ENCODE measurements at regions not wholly inside any gene's neighbourhood (a gene's known extent, or its start where the extent isn't known, plus 50 kb on each side); places are given as distances from the start of the nearest gene placed in this dataset.

DNA sequence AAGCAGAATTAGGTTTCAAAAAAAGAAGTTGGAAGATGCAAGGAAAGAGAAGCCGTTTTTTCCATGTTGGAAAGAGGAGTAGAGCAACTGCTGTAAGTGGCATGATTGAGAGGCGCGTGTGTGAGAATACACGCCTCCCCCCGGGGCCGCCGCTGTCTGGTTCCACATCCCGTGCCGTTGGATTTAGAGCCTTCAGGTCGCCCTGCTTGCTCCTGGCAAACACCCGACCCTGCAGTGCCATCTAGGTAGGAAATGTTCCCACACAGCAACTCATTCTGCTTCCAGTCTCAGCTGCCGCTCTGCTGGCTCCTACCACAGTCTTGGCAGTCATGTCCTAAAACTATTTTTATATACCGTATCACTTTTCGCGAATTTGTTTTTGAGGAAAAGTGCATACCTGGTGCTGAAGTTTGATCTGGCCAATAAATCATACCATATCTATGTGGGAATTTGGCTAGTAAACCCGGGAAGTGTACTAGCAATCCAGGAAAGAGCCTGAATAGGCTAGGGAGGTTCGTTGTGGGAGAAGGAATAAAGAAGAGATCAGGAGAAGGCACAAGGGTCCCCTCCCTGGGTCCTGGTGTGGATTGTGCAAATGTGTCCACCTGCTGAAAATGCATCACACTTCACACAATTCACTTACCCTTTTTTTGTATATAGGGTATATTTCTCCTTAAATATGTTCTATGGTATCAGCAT, 372.7 kb downstream of the FBXO15 start:
- Histone ChIP-seq H3K36me3 (ENCODE audit: insufficient read depth, low read length) (no peaks in the 10 kb centered on the region), H3K27ac (ENCODE audit: low read depth, low read length) (no peak overlapping the region), H3K9me3 (ENCODE audit: control insufficient read depth in 1 of 2, low read length in 2 of 2) (no peaks in the 10 kb centered on the region), H3K27me3 (ENCODE audit: insufficient read depth, low read length) (no peaks in the 10 kb centered on the region), H3K4me3 (ENCODE audit: low read length in 2 of 2) (no peak overlapping the region), H3K4me1 (ENCODE audit: insufficient read depth, low read length) (no peaks in the 10 kb centered on the region)
- intact Hi-C loops (cut with micrococcal nuclease): no loop called here
- Mint-ChIP-seq H3K4me1 (no peaks in the 10 kb centered on the region), H3K9me3 (peaks cover 0 to 5% (median 0%) of the 10 kb centered on the region in 8 donors), H3K27me3 (no peaks in the 10 kb centered on the region), H3K27ac (no peak overlapping the region), H3K36me3 (no peaks in the 10 kb centered on the region), H3K4me3 (no peak overlapping the region)
- ChIA-PET POLR2A (ENCODE audit: partially characterized antibody) (no interaction called here), CTCF (ENCODE audit: partially characterized antibody) (no interaction called here)
- no peak for DNase-seq

DNA sequence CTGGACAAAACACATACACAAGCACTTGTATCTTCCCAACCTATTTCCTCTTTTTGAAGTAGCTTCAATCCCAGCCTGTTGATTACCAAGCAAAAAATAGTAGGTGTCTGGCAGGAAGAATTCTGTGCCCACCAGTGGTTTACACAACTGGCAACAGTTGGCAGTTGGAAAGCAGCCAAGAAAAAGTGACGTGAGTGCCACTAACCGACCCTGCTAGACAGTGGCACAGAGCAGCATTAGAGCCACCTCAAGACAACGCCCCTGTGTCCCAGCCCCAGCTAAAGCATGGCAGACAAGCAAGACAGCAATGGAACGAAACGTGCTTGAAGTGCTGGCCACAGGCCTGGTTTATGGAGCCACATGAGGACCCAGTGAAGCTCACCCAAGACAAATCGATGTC, 379.6 kb downstream of the FBXO15 start:
- Mint-ChIP-seq H3K9me3 (peaks cover 0 to 3% (median 0%) of the 10 kb centered on the region in 8 donors), H3K36me3 (no peaks in the 10 kb centered on the region), H3K4me3 (no peak overlapping the region), H3K27me3 (peaks cover 0 to 6% of the 10 kb centered on the region in 2 donors), H3K27ac (no peak overlapping the region), H3K4me1 (peaks cover 0 to 2% (median 0%) of the 10 kb centered on the region in 4 donors)
- no peak for DNase-seq
- no peak overlapping the region for H3K27ac ChIP-seq (ENCODE audit: low read depth, low read length)
- no peaks in the 10 kb centered on the region for H3K4me1 ChIP-seq (ENCODE audit: insufficient read depth, low read length)
- no peak overlapping the region for H3K4me3 ChIP-seq (ENCODE audit: low read length in 2 of 2)
- no peaks in the 10 kb centered on the region for H3K9me3 ChIP-seq (ENCODE audit: control insufficient read depth in 1 of 2, low read length in 2 of 2)
- H3K27me3 ChIP-seq (ENCODE audit: insufficient read depth, low read length): no peaks in the 10 kb centered on the region
- POLR2A ChIA-PET (ENCODE audit: partially characterized antibody): no interaction called here
- CTCF ChIA-PET (ENCODE audit: partially characterized antibody): no interaction called here
- intact Hi-C loops (cut with micrococcal nuclease): no loop called here
- no peaks in the 10 kb centered on the region for H3K36me3 ChIP-seq (ENCODE audit: insufficient read depth, low read length)

DNA sequence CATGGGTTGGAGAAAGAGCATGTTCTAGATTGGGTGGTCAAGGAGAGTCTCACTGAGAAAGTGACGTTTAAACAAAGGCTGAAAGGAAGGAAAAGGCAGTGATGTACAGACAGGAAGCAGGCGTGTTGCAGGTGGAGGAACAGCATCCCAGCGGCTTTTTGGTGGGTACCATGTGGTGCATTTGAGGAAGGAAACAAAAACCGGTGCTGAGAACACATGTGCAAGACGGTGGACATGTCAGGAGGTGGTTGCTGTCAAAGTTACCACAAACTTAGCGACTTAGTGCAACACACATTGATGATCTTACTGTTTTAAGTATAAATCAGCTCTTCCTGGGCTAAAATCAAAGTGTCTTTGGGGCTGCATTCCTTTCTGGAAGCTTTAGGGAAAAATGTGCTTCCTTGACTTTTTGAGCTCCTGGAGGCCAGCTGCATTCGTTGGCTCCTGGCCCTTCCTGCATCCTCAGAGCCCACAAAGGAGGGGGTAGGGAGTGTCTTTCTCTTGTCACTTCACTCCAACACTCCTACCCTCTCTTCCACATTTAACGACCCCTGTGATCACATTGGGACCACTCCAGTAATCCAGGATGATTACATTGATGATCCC, 380.6 kb downstream of the FBXO15 start:
- DNase-seq: no peak
- Mint-ChIP-seq H3K4me1 (peaks cover 0 to 2% (median 0%) of the 10 kb centered on the region in 4 donors), H3K4me3 (no peak overlapping the region), H3K27me3 (peaks cover 0 to 6% of the 10 kb centered on the region in 2 donors), H3K36me3 (no peaks in the 10 kb centered on the region), H3K9me3 (peaks cover 0 to 3% (median 0%) of the 10 kb centered on the region in 8 donors), H3K27ac (no peak overlapping the region)
- Histone ChIP-seq H3K4me1 (ENCODE audit: insufficient read depth, low read length) (no peaks in the 10 kb centered on the region), H3K4me3 (ENCODE audit: low read length in 2 of 2) (no peak overlapping the region), H3K9me3 (ENCODE audit: control insufficient read depth in 1 of 2, low read length in 2 of 2) (no peaks in the 10 kb centered on the region), H3K27me3 (ENCODE audit: insufficient read depth, low read length) (no peaks in the 10 kb centered on the region), H3K27ac (ENCODE audit: low read depth, low read length) (no peak overlapping the region), H3K36me3 (ENCODE audit: insufficient read depth, low read length) (no peaks in the 10 kb centered on the region)
- ChIA-PET POLR2A (ENCODE audit: partially characterized antibody) (no interaction called here), CTCF (ENCODE audit: partially characterized antibody) (no interaction called here)
- intact Hi-C loops (cut with micrococcal nuclease): no loop called here

DNA sequence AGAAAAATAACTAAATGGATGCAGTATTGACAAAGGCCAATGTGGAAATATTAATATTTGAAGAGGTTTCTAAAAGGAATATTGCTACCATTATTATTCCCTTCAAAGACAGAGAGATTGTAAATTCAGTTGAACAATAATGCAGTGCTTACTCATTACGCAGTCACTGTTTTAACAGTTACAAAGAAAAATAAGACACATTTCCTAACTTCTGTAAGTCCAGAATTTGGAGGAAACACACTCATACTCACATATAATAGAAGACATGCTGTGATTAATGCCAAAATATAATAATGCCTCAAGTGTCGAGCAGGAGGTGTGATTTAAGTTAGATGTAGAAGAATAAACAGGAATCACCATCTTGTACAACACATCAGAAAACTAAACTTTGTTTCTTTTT, 389.2 kb downstream of the FBXO15 start:
- Mint-ChIP-seq H3K27ac (no peak overlapping the region), H3K36me3 (no peaks in the 10 kb centered on the region), H3K4me1 (no peaks in the 10 kb centered on the region), H3K4me3 (no peak overlapping the region), H3K27me3 (no peaks in the 10 kb centered on the region), H3K9me3 (peaks cover 0 to 9% (median 0%) of the 10 kb centered on the region in 8 donors)
- Histone ChIP-seq H3K27me3 (ENCODE audit: insufficient read depth, low read length) (no peaks in the 10 kb centered on the region), H3K4me3 (ENCODE audit: low read length in 2 of 2) (no peak overlapping the region), H3K27ac (ENCODE audit: low read depth, low read length) (no peak overlapping the region), H3K9me3 (ENCODE audit: control insufficient read depth in 1 of 2, low read length in 2 of 2) (no peaks in the 10 kb centered on the region), H3K36me3 (ENCODE audit: insufficient read depth, low read length) (no peaks in the 10 kb centered on the region), H3K4me1 (ENCODE audit: insufficient read depth, low read length) (no peaks in the 10 kb centered on the region)
- ChIA-PET POLR2A (ENCODE audit: partially characterized antibody) (no interaction called here), CTCF (ENCODE audit: partially characterized antibody) (no interaction called here)
- intact Hi-C loops (cut with micrococcal nuclease): no loop called here
- DNase-seq: no peak

DNA sequence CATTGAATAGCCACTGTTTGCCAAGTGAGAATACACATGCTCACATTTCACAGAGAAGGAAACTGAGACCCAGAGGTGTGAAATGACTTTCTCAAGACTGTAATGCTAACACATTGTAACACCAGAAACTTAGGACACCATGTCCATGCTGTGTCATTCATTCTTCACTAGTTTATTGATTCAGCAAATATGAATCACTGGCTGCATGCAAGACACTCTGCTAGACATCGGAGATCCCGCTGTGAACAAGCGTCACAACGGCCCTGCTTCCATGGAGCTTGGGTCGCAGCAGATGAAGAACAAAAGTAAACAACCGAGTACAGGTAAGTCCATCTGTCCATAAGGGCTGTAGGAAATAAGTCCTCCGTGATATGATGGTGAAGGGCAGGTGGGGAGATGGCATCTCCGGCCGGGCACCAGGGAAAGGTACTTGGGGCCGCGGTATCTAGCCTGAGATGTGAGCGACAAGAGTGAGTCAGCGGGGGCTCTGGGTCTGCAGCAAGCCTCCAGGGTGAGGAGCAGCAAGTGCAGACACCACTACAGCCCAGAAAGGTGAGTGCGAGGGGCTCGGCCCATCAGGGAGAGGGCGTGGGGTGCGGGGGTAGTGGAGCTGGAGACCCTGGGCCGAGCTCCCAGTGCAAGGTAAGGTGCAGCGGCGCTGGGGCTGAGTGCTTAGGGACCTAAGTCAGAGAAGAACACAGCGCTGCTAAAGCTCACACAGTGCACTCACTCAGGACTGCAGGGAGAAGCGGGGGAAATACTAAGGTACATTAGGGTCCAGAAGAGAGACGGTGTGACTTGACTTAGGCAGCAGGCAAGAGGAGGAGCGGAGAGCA, 391.2 kb downstream of the FBXO15 start:
- Mint-ChIP-seq H3K27ac (no peak overlapping the region), H3K4me1 (no peaks in the 10 kb centered on the region), H3K9me3 (peaks cover 0 to 9% (median 0%) of the 10 kb centered on the region in 8 donors), H3K27me3 (no peaks in the 10 kb centered on the region), H3K36me3 (no peaks in the 10 kb centered on the region), H3K4me3 (no peak overlapping the region)
- no peaks in the 10 kb centered on the region for H3K27me3 ChIP-seq (ENCODE audit: insufficient read depth, low read length)
- H3K27ac ChIP-seq (ENCODE audit: low read depth, low read length): no peak overlapping the region
- no peaks in the 10 kb centered on the region for H3K4me1 ChIP-seq (ENCODE audit: insufficient read depth, low read length)
- no peaks in the 10 kb centered on the region for H3K36me3 ChIP-seq (ENCODE audit: insufficient read depth, low read length)
- no peak overlapping the region for H3K4me3 ChIP-seq (ENCODE audit: low read length in 2 of 2)
- POLR2A ChIA-PET (ENCODE audit: partially characterized antibody): no interaction called here
- intact Hi-C loops (cut with micrococcal nuclease): no loop called here
- no peaks in the 10 kb centered on the region for H3K9me3 ChIP-seq (ENCODE audit: control insufficient read depth in 1 of 2, low read length in 2 of 2)
- CTCF ChIA-PET (ENCODE audit: partially characterized antibody): no interaction called here
- DNase-seq: no peak

DNA sequence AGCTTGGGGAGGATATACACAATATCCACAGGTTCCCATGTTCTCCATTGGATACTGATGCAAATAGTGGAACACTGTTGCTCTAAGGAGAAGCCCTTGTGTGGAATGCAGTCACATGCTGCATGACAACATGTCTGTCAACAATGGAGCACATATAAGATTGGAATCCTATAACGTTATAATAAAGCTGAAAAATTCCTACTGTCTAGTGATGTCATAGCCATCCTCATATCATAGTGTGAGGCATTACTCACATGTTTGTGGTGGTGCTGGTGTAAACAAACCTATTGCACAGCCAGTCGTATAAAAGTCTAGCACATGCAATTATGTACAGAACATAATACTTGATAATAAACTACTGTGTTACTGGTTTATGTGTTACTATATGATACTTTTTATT, 394.7 kb downstream of the FBXO15 start:
- CTCF ChIA-PET (ENCODE audit: partially characterized antibody): no interaction called here
- H3K4me3 ChIP-seq (ENCODE audit: low read length in 2 of 2): no peak overlapping the region

DNA sequence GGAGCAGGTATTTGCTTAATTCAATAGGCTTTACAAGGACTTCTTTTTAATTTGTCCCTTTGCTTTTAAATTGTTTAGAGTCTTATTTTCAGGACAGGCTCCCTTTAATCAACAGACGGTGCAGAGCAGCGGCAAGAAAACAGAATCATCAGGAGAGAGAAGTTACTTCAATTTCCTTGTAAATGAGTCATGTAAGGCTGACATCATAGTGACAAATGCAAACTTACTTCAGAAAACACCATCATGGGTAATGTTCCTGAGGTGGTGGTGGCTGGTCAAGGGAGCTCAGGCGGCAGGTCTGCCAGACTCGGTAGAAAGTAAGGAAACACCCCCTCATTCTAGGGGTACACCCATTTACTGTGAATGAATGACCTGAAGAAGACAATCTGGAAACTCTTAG, 395.1 kb downstream of the FBXO15 start:
- Histone ChIP-seq H3K27me3 (ENCODE audit: insufficient read depth, low read length) (no peaks in the 10 kb centered on the region), H3K4me1 (ENCODE audit: insufficient read depth, low read length) (no peaks in the 10 kb centered on the region), H3K36me3 (ENCODE audit: insufficient read depth, low read length) (no peaks in the 10 kb centered on the region), H3K9me3 (ENCODE audit: control insufficient read depth in 1 of 2, low read length in 2 of 2) (no peaks in the 10 kb centered on the region), H3K27ac (ENCODE audit: low read depth, low read length) (no peak overlapping the region), H3K4me3 (ENCODE audit: low read length in 2 of 2) (no peak overlapping the region)
- Mint-ChIP-seq H3K4me1 (no peaks in the 10 kb centered on the region), H3K27me3 (no peaks in the 10 kb centered on the region), H3K9me3 (peaks cover 0 to 7% (median 0%) of the 10 kb centered on the region in 8 donors), H3K4me3 (no peak overlapping the region), H3K27ac (no peak overlapping the region), H3K36me3 (no peaks in the 10 kb centered on the region)
- DNase-seq: no peak
- ChIA-PET POLR2A (ENCODE audit: partially characterized antibody) (no interaction called here), CTCF (ENCODE audit: partially characterized antibody) (no interaction called here)
- intact Hi-C loops (cut with micrococcal nuclease): no loop called here

More for the DNA sequence above, 394.7 kb downstream of the FBXO15 start:
- POLR2A ChIA-PET (ENCODE audit: partially characterized antibody): no interaction called here
- H3K9me3 Mint-ChIP-seq: peaks cover 0 to 7% (median 0%) of the 10 kb centered on the region in 8 donors
- Histone ChIP-seq H3K9me3 (ENCODE audit: control insufficient read depth in 1 of 2, low read length in 2 of 2) (no peaks in the 10 kb centered on the region), H3K36me3 (ENCODE audit: insufficient read depth, low read length) (no peaks in the 10 kb centered on the region), H3K4me1 (ENCODE audit: insufficient read depth, low read length) (no peaks in the 10 kb centered on the region), H3K27ac (ENCODE audit: low read depth, low read length) (no peak overlapping the region), H3K27me3 (ENCODE audit: insufficient read depth, low read length) (no peaks in the 10 kb centered on the region)
- DNase-seq: no peak
- no peak overlapping the region for H3K27ac Mint-ChIP-seq
- no peak overlapping the region for H3K4me3 Mint-ChIP-seq
- no peaks in the 10 kb centered on the region for H3K4me1 Mint-ChIP-seq
- H3K27me3 Mint-ChIP-seq: no peaks in the 10 kb centered on the region
- no peaks in the 10 kb centered on the region for H3K36me3 Mint-ChIP-seq
- intact Hi-C loops (cut with micrococcal nuclease): no loop called here

All from CD4-positive, alpha-beta memory T cell (primary cell).